ENCODE measurements at regions not wholly inside any gene's neighbourhood (a gene's known extent, or its start where the extent isn't known, plus 50 kb on each side); places are given as distances from the start of the nearest gene placed in this dataset.

DNA sequence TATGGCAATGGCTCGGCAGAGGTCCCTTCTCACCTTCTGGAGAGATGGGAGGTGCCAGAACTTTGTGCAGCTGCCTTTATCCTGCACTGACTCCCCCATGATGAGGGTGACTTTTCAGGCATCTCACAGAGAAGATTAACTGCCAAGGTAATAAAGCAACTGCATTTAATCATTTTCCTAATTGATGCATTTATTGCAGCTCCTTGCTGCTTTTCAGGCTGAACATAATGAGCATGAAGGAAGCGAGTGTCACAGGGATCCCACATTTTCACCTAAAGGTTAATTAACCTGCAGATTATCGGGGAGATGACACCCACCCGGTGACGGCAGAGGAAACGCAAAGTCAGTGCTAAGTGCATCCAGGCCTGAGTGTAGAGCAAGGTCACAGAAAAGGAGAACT, 154.3 kb downstream of the ICE1 start:
- no TSS peak for BruUV-seq (replicated peaks)
- no peak overlapping the region for H3K9ac ChIP-seq (replicated peaks; ENCODE audit: extremely low read depth, insufficient read depth, low read length)

GRCh38 chr5:5575461-5575860, 153.0 kb downstream of the ICE1 start:
- Histone ChIP-seq H3K36me3 (ENCODE audit: control insufficient read depth in 2 of 2, extremely low read depth in 1 of 2, insufficient read depth in 2 of 2, low read length in 2 of 2) (no peaks in the 10 kb centered on the region), H3K27me3 (ENCODE audit: control insufficient read depth in 2 of 2, insufficient read depth in 2 of 2, low read length in 2 of 2) (no peaks in the 10 kb centered on the region), H3K4me3 (replicated peaks in 1 of 3; ENCODE audit: insufficient read depth in 1 of 3, low read depth in 1 of 3, low read length in 3 of 3) (no peak overlapping the region), H3K4me2 (ENCODE audit: insufficient read depth, low read length) (no peak overlapping the region), H3K27ac (ENCODE audit: insufficient read depth, low read depth, low read length) (no peak overlapping the region), H3K9me1 (replicated peaks; ENCODE audit: control insufficient read depth, extremely low read depth, insufficient read depth, low read length) (no peaks in the 10 kb centered on the region), H3K4me1 (ENCODE audit: control insufficient read depth, extremely low read depth, insufficient read depth, low read length) (no peaks in the 10 kb centered on the region), H3K9me3 (replicated peaks; ENCODE audit: control insufficient read depth, insufficient read depth, low read length) (peaks cover 6% of the 10 kb centered on the region), H4K20me1 (replicated peaks; ENCODE audit: control insufficient read depth, extremely low read depth, insufficient read depth, low read length) (no peaks in the 10 kb centered on the region), H3K79me2 (ENCODE audit: control insufficient read depth, insufficient read depth, low read length) (no peaks in the 10 kb centered on the region), H3K9ac (replicated peaks; ENCODE audit: extremely low read depth, insufficient read depth, low read length) (no peak overlapping the region), H2AFZ (ENCODE audit: low read depth, low read length) (no peak overlapping the region)
- no peak for TF ChIP-seq MAX (IDR thresholded peaks at IDR 0.05; ENCODE audit: insufficient read depth, insufficient read length)
- TF ChIP-seq FOS (IDR thresholded peaks at IDR 0.05; ENCODE audit: borderline replicate concordance, insufficient read depth, low read length) = no peak
- no peak for TF ChIP-seq GATA2 (IDR thresholded peaks at IDR 0.05; ENCODE audit: insufficient read depth, insufficient read length, low read depth, low read length)
- no peak for TF ChIP-seq MYC (IDR thresholded peaks at IDR 0.05; ENCODE audit: low read depth, low read length)
- CTCF ChIA-PET = no interaction called here
- DNase-seq (ENCODE audit: low read depth, low spot score) (no peak), FAIRE-seq (no peak)
- BruUV-seq (replicated peaks) = no TSS peak
- intact Hi-C loops (cut with micrococcal nuclease) (no loop called here), dilution Hi-C loops (cut with MboI; ENCODE audit: extremely low pct_ligation_motif_present, low sequenced_read_pairs) (no loop called here)
- POLR2A ChIA-PET = no interaction called here

More for the DNA sequence above, 154.3 kb downstream of the ICE1 start:
- Histone ChIP-seq H3K4me2 (ENCODE audit: insufficient read depth, low read length) (no peak overlapping the region), H3K27me3 (ENCODE audit: control insufficient read depth in 2 of 2, insufficient read depth in 2 of 2, low read length in 2 of 2) (no peaks in the 10 kb centered on the region), H2AFZ (ENCODE audit: low read depth, low read length) (no peak overlapping the region), H3K36me3 (ENCODE audit: control insufficient read depth in 2 of 2, extremely low read depth in 1 of 2, insufficient read depth in 2 of 2, low read length in 2 of 2) (no peaks in the 10 kb centered on the region), H3K9me1 (replicated peaks; ENCODE audit: control insufficient read depth, extremely low read depth, insufficient read depth, low read length) (no peaks in the 10 kb centered on the region), H3K9me3 (replicated peaks; ENCODE audit: control insufficient read depth, insufficient read depth, low read length) (peaks cover 6% of the 10 kb centered on the region), H3K4me1 (ENCODE audit: control insufficient read depth, extremely low read depth, insufficient read depth, low read length) (no peaks in the 10 kb centered on the region), H4K20me1 (replicated peaks; ENCODE audit: control insufficient read depth, extremely low read depth, insufficient read depth, low read length) (no peaks in the 10 kb centered on the region), H3K79me2 (ENCODE audit: control insufficient read depth, insufficient read depth, low read length) (no peaks in the 10 kb centered on the region), H3K27ac (ENCODE audit: insufficient read depth, low read depth, low read length) (no peak overlapping the region), H3K4me3 (replicated peaks in 1 of 3; ENCODE audit: insufficient read depth in 1 of 3, low read depth in 1 of 3, low read length in 3 of 3) (no peak overlapping the region)
- DNase-seq (ENCODE audit: low read depth, low spot score) (no peak), FAIRE-seq (no peak)
- TF ChIP-seq FOS (IDR thresholded peaks at IDR 0.05; ENCODE audit: borderline replicate concordance, insufficient read depth, low read length) (no peak), MYC (IDR thresholded peaks at IDR 0.05; ENCODE audit: low read depth, low read length) (no peak), JUN (IDR thresholded peaks at IDR 0.05; ENCODE audit: borderline replicate concordance, insufficient read depth, insufficient read length, low read depth) (no peak), GATA2 (IDR thresholded peaks at IDR 0.05; ENCODE audit: insufficient read depth, insufficient read length, low read depth, low read length) (no peak), MAX (IDR thresholded peaks at IDR 0.05; ENCODE audit: insufficient read depth, insufficient read length) (no peak), POLR2AphosphoS5 (IDR thresholded peaks at IDR 0.05; ENCODE audit: insufficient read depth, low read depth, low read length) (no peak), EZH2 (IDR thresholded peaks at IDR 0.05; ENCODE audit: borderline replicate concordance, low read depth, low read length, severe bottlenecking) (no peak)
- dilution Hi-C loops (cut with MboI; ENCODE audit: extremely low pct_ligation_motif_present, low sequenced_read_pairs) = no loop called here
- POLR2A ChIA-PET = no interaction called here
- intact Hi-C loops (cut with micrococcal nuclease) = no loop called here
- CTCF ChIA-PET = no interaction called here
